ENCODE measurements at regions not wholly inside any gene's neighbourhood (a gene's known extent, or its start where the extent isn't known, plus 50 kb on each side); places are given as distances from the start of the nearest gene placed in this dataset.

- Mint-ChIP-seq H3K27ac (no peak overlapping the region), H3K4me3 (ENCODE audit: low read depth) (no peak overlapping the region), H3K27me3 (no peaks in the 10 kb centered on the region), H3K9me3 (ENCODE audit: low read depth) (no peaks in the 10 kb centered on the region), H3K4me1 (ENCODE audit: low read depth) (no peaks in the 10 kb centered on the region), H3K36me3 (ENCODE audit: insufficient read depth) (no peaks in the 10 kb centered on the region)
- no peak for TF ChIP-seq CTCF (IDR thresholded peaks at IDR 0.05; ENCODE audit: unreplicated experiment)
- no peak for DNase-seq (ENCODE audit: low spot score, unreplicated experiment)
Measured at GRCh38 chr4:142927721-142928120, 81.6 kb upstream of the INPP4B start.

- Mint-ChIP-seq H3K27me3 (no peaks in the 10 kb centered on the region), H3K9me3 (ENCODE audit: low read depth) (no peaks in the 10 kb centered on the region), H3K4me1 (ENCODE audit: low read depth) (no peaks in the 10 kb centered on the region), H3K36me3 (ENCODE audit: insufficient read depth) (no peaks in the 10 kb centered on the region), H3K27ac (no peak overlapping the region), H3K4me3 (ENCODE audit: low read depth) (no peak overlapping the region)
- DNase-seq (ENCODE audit: low spot score, unreplicated experiment) = no peak
- TF ChIP-seq CTCF (IDR thresholded peaks at IDR 0.05; ENCODE audit: unreplicated experiment) = no peak
Measured at GRCh38 chr4:142929526-142929925, 83.4 kb upstream of the INPP4B start.

GRCh38 chr4:142933207-142933606 is 87.1 kb upstream of the INPP4B start:
- no peaks in the 10 kb centered on the region for H3K4me1 Mint-ChIP-seq (ENCODE audit: low read depth)
- no peak for TF ChIP-seq CTCF (IDR thresholded peaks at IDR 0.05; ENCODE audit: unreplicated experiment)
- no peak for DNase-seq (ENCODE audit: low spot score, unreplicated experiment)

GRCh38 chr4:142940425-142941330 is 94.6 kb upstream of the INPP4B start:
- no peak for DNase-seq (ENCODE audit: low spot score, unreplicated experiment)
- Mint-ChIP-seq H3K27ac (no peak overlapping the region), H3K9me3 (ENCODE audit: low read depth) (no peaks in the 10 kb centered on the region), H3K4me3 (ENCODE audit: low read depth) (no peak overlapping the region), H3K27me3 (no peaks in the 10 kb centered on the region), H3K4me1 (ENCODE audit: low read depth) (no peaks in the 10 kb centered on the region), H3K36me3 (ENCODE audit: insufficient read depth) (no peaks in the 10 kb centered on the region)
- no peak for TF ChIP-seq CTCF (IDR thresholded peaks at IDR 0.05; ENCODE audit: unreplicated experiment)

More at GRCh38 chr4:142933207-142933606, 87.1 kb upstream of the INPP4B start:
- Mint-ChIP-seq H3K27ac (no peak overlapping the region), H3K9me3 (ENCODE audit: low read depth) (no peaks in the 10 kb centered on the region), H3K27me3 (no peaks in the 10 kb centered on the region), H3K4me3 (ENCODE audit: low read depth) (no peak overlapping the region), H3K36me3 (ENCODE audit: insufficient read depth) (no peaks in the 10 kb centered on the region)

GRCh38 chr4:142944565-142944964 is 98.5 kb upstream of the INPP4B start:
- Mint-ChIP-seq H3K4me3 (ENCODE audit: low read depth) (no peak overlapping the region), H3K9me3 (ENCODE audit: low read depth) (peaks cover 9% of the 10 kb centered on the region), H3K36me3 (ENCODE audit: insufficient read depth) (peaks cover 2% of the 10 kb centered on the region), H3K27me3 (no peaks in the 10 kb centered on the region), H3K27ac (no peak overlapping the region), H3K4me1 (ENCODE audit: low read depth) (peaks cover 2% of the 10 kb centered on the region)
- no peak for TF ChIP-seq CTCF (IDR thresholded peaks at IDR 0.05; ENCODE audit: unreplicated experiment)
- no peak for DNase-seq (ENCODE audit: low spot score, unreplicated experiment)
